ENCODE measurements at regions not wholly inside any gene's neighbourhood (a gene's known extent, or its start where the extent isn't known, plus 50 kb on each side); places are given as distances from the start of the nearest gene placed in this dataset.

DNA sequence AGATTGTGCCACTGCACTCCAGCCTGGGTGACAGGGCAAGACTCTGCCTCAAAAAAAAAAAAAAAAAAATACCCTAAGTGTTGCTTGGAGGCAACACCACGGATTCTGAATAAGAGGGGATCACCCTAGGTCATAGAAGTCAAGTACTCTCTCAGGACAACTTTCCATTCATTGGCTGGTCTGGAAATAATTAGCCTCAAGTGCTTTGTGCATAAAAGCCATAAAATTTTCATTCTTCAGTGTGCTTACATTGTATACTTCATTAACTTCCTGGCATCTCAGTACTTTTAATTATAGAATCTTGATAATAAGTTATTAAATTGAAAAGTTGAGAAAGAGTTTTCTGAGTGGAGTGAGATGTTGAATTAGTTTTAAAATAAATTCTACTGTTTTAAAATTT, 876.1 kb upstream of the FAM98A start:
- TF ChIP-seq, protein P1, sequence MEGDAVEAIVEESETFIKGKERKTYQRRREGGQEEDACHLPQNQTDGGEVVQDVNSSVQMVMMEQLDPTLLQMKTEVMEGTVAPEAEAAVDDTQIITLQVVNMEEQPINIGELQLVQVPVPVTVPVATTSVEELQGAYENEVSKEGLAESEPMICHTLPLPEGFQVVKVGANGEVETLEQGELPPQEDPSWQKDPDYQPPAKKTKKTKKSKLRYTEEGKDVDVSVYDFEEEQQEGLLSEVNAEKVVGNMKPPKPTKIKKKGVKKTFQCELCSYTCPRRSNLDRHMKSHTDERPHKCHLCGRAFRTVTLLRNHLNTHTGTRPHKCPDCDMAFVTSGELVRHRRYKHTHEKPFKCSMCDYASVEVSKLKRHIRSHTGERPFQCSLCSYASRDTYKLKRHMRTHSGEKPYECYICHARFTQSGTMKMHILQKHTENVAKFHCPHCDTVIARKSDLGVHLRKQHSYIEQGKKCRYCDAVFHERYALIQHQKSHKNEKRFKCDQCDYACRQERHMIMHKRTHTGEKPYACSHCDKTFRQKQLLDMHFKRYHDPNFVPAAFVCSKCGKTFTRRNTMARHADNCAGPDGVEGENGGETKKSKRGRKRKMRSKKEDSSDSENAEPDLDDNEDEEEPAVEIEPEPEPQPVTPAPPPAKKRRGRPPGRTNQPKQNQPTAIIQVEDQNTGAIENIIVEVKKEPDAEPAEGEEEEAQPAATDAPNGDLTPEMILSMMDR (IDR thresholded peaks at IDR 0.05), result no peak
- TF ChIP-seq POLR2A (IDR thresholded peaks at IDR 0.05), result no peak

All from uterus (tissue), 2 donors.